Astrocyte of the cerebellum (primary cell): ENCODE measurements at regions not wholly inside any gene's neighbourhood (a gene's known extent, or its start where the extent isn't known, plus 50 kb on each side); places are given as distances from the start of the nearest gene placed in this dataset.

ENCODE experiments used
- DNase-seq: peaks from one replicate; pipeline ENCODE4 v3.0.0-alpha.2; 2011; ENCODE audit warnings: low read depth
- H3K4me3 ChIP-seq: 2 replicates; pipeline ENCODE4 v1.5.1; 2011; ENCODE audit warnings: mild to moderate bottlenecking, low read depth, low read length, moderate library complexity
- CTCF ChIP-seq: IDR thresholded peaks from 2 replicates; pipeline ENCODE4 v1.5.1; 2012; ENCODE audit warnings: low read length, low read depth, moderate library complexity, mild to moderate bottlenecking; ENCODE audit errors: missing control alignments
- in situ Hi-C: cut with HindIII; loops from 2 replicates; pipeline ENCODE4 v1.10.0; 2017; ENCODE audit warnings: low sequenced_read_pairs

- no peak overlapping the region for H3K4me3 ChIP-seq
- no peak for DNase-seq
- TF ChIP-seq CTCF, result no peak
- in situ Hi-C loops, result no loop called here
Measured at GRCh38 chr13:40151673-40152072, 496.2 kb downstream of the COG6 start.

- in situ Hi-C loops, result no loop called here
- DNase-seq, result peak; percentile 32
- no peak overlapping the region for H3K4me3 ChIP-seq
- no peak for TF ChIP-seq CTCF
Measured at GRCh38 chr13:40152145-40152544, 496.7 kb downstream of the COG6 start.

GRCh38 chr13:40152922-40153321, 497.5 kb downstream of the COG6 start:
- no peak for DNase-seq
- H3K4me3 ChIP-seq, result no peak overlapping the region
- in situ Hi-C loops, result no loop called here
- no peak for TF ChIP-seq CTCF

DNA sequence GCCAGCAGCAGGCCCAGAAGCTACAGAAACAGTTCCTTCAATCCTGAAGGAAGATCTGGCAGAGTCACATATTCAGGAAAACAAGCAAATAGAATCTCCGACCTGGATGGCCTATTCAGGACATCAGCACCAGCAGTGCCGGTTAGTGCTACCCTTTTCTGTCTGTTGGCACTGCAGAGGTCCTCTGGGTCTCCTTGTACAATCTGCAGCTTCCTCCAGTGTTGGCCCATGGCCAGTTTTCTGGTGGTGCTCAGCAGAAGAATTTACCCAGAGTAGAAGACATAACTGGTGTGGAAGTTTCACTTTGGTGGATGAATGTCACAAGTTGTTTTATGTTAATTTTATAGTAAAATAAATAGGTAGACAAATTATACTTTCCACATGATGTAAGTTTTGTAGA, 498.1 kb downstream of the COG6 start:
- in situ Hi-C loops, result no loop called here
- no peak overlapping the region for H3K4me3 ChIP-seq
- DNase-seq, result no peak

GRCh38 chr13:40155201-40155600, 499.7 kb downstream of the COG6 start:
- no peak for TF ChIP-seq CTCF
- in situ Hi-C loops, result no loop called here
- H3K4me3 ChIP-seq, result no peak overlapping the region
- DNase-seq, result no peak

More for the DNA sequence above, 498.1 kb downstream of the COG6 start:
- TF ChIP-seq CTCF, result no peak

DNA sequence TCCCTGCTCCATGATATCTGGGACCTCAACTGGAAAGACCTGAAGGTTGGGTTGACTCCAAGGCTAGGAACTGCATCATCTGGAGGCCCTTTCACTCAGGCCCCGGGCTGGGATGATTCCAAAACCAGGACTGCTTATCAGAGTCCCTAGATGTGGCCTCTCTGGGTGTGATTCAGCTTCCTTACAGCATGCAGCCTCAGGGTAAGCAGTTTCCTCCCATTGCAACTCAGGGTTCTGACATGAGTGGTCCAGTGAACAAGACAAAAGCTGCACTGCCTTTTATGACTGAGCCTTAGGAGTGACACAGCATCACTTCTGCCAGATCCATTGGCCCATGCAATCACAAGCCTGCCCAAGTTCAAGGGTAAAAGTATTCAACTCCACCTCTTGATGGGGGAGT, 502.8 kb downstream of the COG6 start:
- no peak for TF ChIP-seq CTCF
- in situ Hi-C loops, result no loop called here
- H3K4me3 ChIP-seq, result no peak overlapping the region
- no peak for DNase-seq

DNA sequence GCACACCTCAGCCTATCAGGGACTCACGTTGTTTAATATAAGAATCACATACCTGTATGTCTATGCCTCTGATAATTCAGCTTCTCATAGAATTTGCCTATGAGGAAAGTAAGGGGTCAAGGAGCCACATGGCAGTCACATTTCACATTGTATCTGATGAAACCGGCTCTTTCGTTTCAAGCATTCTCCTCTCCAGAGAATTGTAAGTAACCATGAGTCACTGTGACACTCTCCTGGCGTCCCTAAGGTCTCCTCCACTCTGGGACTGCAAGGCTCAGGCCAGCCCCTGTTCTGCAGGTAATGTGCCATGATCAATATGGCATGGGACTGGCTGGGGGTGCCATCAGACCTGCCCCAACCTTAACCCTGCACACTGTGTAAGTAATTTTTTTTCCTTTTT, 503.3 kb downstream of the COG6 start:
- TF ChIP-seq CTCF, result no peak
- no peak overlapping the region for H3K4me3 ChIP-seq
- no peak for DNase-seq
- in situ Hi-C loops, result no loop called here
